DMS114 treated with DMSO at 0.1 percent for 48 hours (cell line): ENCODE measurements at regions not wholly inside any gene's neighbourhood (a gene's known extent, or its start where the extent isn't known, plus 50 kb on each side); places are given as distances from the start of the nearest gene placed in this dataset.
"Not testable (repeated sequence)": the region's sequence is repeated elsewhere in the genome, so short reads cannot be mapped to it uniquely, and the experiment has no call there.

Source experiments
- DNase-seq: peaks from one replicate; lab custom pipeline; 2025; ENCODE audit not compliant: unreplicated experiment; lab: John Stamatoyannopoulos, UW

DNA sequence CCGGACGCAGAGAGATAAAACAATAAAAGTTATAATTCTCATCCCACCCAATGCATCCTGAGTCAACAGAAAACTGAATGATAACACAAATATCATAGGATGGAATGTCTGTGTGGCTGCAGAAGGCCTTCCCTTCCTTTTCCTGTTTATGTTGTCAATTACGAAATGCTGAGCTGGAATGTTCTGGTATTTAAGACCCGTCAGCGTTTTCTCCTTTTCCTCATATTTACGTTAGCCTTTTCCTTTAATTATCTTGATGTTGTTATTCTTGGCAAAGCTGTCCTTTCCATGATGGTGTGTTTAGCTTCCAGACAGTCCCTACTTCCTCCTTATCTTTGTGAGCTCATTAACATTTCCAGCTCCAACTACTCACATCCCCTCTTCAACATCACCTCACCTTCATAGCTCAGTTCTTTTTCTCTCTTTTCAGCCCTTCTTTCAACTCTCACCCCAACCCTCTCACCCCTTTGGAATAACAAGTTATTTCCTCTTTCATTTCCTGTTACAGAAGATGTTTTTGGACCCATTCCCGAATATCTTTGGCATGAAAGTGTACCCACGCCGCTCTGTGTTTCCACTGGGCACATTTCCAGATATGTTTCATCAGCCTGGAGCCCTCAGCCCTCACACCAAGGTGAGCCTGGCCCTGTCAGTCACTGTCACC lies 221.6 kb downstream of the NR2F1-AS1 start:
- no peak for DNase-seq

- no peak for DNase-seq
Measured at GRCh38 chr5:93358176-93358575, 222.8 kb downstream of the NR2F1-AS1 start.

DNA sequence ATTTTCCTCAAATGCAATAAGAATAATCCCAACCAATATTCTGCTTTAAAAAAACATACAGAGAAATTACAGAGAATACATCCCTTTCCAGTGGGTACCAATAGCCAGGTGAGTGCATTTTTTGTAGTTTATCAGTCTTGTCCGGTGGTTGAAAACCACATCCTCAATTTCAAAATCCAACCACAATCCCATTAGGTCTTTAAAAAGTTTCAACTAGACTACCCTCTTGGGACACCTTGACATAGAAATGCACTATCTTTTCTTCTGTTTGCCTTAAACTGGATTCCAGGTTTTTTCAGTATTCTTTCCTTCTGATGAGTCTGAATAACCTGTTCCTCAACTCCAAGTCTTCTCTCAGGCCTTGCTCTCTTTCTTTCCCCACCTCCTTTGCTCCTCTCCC lies 223.3 kb downstream of the NR2F1-AS1 start:
- DNase-seq: no peak

DNA sequence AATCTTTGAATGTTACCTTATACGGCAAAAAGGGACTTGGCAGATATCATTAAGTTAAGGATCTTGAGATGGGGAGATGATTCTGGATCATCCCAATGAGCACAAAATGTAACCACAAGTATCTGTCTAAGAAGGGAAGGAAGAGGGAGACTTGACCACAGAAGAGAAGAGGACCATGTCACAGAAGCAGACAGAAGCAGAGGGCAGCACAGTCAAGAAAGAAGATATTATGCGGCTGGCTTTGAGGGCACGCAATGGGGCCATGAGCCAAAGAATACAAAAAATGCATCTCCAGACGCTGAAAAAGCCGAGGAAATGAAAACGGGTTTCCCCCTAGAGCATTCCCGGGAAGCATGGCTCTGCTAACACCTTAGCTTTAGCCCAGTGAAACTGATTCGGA lies 225.3 kb downstream of the NR2F1-AS1 start:
- no peak for DNase-seq

DNA sequence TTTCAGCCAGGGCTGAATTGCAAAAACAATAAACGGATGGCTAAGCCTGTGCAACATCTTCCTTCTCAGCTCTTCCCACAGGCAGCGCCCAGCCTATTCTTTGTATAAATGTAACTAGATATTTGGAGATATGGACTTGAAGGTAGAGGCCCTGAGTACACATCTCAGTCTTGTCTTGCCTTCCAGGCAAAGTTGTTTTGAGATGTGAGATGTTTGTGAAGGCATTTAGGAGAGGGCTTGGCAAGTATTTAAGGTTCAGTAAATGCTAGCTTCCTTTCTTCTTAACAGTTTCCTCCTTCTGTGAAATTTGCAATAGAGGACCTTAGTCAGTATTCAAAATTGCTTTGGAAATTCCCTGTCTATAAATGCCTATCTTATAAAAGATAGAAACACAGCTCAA lies 228.8 kb downstream of the NR2F1-AS1 start:
- no peak for DNase-seq

GRCh38 chr5:93349613-93350012 lies 231.4 kb downstream of the NR2F1-AS1 start:
- no peak for DNase-seq

DNA sequence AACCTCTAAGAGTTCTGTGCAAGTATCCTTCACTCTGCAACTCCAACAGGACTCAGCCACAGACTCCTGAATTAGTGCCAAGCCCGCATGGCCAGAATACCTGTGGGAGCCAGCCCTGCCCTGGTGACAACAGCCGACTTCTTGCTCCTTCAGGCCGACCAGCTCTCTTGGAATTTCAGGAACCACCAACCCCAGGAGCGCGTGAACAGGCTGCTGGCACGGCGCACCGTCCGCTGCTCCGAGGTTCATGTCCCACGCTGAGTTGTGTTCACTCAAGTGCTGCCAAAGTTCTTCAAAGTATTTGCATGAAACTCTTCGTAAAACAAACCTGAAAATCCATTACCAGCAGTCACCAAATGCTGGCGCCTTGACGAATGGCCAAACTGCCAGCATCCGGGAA lies 232.8 kb downstream of the NR2F1-AS1 start:
- DNase-seq: no peak

GRCh38 chr5:93346850-93347249 lies 234.2 kb downstream of the NR2F1-AS1 start:
- not testable (repeated sequence) for DNase-seq

DNA sequence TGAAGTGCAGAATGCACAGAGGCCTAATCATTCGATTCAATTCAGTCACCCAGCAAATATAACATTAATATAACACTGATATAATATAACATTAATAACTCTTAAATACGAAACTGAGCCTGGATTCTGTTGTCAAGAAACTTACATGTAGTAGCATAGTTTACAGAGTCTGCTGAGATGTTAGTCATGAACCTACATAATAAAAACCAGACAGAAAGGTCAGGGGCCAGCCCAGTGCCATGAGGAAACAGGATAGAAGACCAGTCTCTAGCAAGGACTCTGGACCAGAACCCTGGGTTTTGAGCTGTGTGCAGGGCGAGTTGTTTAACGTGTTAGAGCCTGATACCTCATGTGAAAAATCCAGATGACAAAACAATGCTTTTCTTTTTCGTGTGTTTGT lies 234.7 kb downstream of the NR2F1-AS1 start:
- DNase-seq: no peak

GRCh38 chr5:93343570-93343969 lies 237.4 kb downstream of the NR2F1-AS1 start:
- DNase-seq: no peak

- DNase-seq: no peak
Measured at GRCh38 chr5:93342563-93343061, 238.4 kb downstream of the NR2F1-AS1 start.

DNA sequence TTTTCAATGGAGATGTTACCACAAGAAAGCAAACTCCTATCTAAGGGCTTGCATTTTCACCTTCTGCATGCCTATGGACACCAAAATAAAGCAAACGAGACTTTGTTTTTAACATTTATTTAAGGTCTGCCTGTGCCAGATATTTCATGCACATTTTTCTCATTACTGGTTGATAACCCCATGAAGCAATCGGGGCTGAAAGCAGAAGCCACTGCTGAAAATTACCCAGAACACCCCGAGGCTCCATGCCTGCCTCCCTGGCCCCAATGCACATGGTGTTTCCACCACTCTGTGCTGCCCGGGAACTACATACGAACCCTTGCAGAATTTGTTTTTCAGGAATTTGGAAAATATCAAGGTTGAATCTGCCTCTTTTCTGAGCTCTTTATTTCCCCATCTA lies 240.1 kb downstream of the NR2F1-AS1 start:
- DNase-seq: no peak

- DNase-seq: no peak
Measured at GRCh38 chr5:93337138-93337537, 243.9 kb downstream of the NR2F1-AS1 start.

- DNase-seq: no peak
Measured at GRCh38 chr5:93336330-93337110, 244.5 kb downstream of the NR2F1-AS1 start.

- no peak for DNase-seq
Measured at GRCh38 chr5:93331863-93332262, 249.2 kb downstream of the NR2F1-AS1 start.

GRCh38 chr5:93331241-93331640 lies 249.8 kb downstream of the NR2F1-AS1 start:
- DNase-seq: no peak

- DNase-seq: no peak
Measured at GRCh38 chr5:93330506-93330905, 250.5 kb downstream of the NR2F1-AS1 start.

GRCh38 chr5:93329756-93330155 lies 251.3 kb downstream of the NR2F1-AS1 start:
- no peak for DNase-seq

DNA sequence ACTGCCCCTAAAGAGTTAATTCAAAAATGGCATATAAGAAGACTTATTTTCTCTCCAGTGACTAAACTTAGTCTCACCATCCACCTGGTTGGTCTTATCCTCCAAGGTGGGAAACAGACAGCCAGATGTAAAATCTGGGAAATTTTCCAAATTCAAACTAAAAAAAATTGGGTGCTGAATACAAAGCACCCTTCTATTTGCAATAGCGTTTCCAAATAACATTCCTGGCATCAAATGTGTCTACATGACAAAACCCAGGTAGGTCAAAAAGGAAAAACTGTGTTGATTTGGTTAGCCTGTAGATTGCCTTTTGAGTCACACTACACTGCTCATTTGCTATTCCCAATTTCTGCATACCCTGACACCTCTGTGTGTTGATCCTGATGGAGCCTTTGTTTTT lies 252.2 kb downstream of the NR2F1-AS1 start:
- no peak for DNase-seq

DNA sequence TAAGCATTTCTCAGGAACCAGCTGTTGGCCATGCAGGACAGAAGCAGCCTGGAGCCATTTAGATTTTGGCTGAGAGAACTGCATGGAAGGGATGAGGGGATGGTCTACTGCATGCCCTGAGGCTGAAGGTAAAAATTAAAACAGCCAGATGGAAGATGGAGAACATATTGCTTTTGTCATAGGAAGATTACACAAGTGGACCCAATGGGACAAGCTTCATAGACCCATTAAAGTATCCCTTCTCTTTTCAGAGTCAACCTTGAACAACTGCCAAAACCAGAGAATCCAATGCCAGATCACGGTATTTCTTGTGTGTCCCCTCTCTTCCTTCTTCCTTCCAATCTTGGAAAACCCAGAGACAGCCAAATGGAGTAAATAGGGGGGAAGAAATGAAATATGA lies 253.4 kb downstream of the NR2F1-AS1 start:
- DNase-seq: no peak

GRCh38 chr5:93325946-93326345 lies 255.1 kb downstream of the NR2F1-AS1 start:
- no peak for DNase-seq
